Prostate gland (tissue), 2 donors: ENCODE measurements at regions not wholly inside any gene's neighbourhood (a gene's known extent, or its start where the extent isn't known, plus 50 kb on each side); places are given as distances from the start of the nearest gene placed in this dataset.

Experiments used
- CTCF ChIP-seq, 4 experiments: fragments of 200-600 bp in 2 of 4; fragments of 450-650 bp in 2 of 4; sonication (generic) in 2 of 4; IDR thresholded peaks; 1 replicate in 3 of 4; 2 replicates in 1 of 4; pipeline ENCODE4 v1.5.1; 2016 to 2019; ENCODE audit warnings: antibody characterized with exemption in 4 of 4, mild to moderate bottlenecking in 2 of 4, moderate library complexity in 2 of 4
- POLR2AphosphoS5 ChIP-seq: sonication (generic); formaldehyde crosslinking; IDR thresholded peaks from one replicate; pipeline ENCODE4 v1.6.1; 2017; ENCODE audit warnings: antibody characterized with exemption

GRCh38 chr2:8121826-8122513 lies 559.9 kb upstream of the ID2 start:
- TF ChIP-seq POLR2AphosphoS5 (no peak), CTCF (IDR thresholded peaks at IDR 0.05) (no peak)
